Spleen (tissue), 11 donors: ENCODE measurements at regions not wholly inside any gene's neighbourhood (a gene's known extent, or its start where the extent isn't known, plus 50 kb on each side); places are given as distances from the start of the nearest gene placed in this dataset.

ENCODE experiments used
- DNase-seq: peaks from one replicate; pipeline ENCODE4 v3.0.0-alpha.2; 2020
- H3K27ac ChIP-seq, 8 donors: fragments of 200-600 bp; sonication (generic) in 7 of 8; 1 replicate in 4 of 8; 2 replicates in 4 of 8; pipeline versions ENCODE4 v1.5.0 to v1.8.0; 2016 to 2021; ENCODE audit warnings: inconsistent platforms in 4 of 8, mild to moderate bottlenecking in 4 of 8, moderate library complexity in 1 of 8
- H3K27me3 ChIP-seq, 7 donors: fragments of 200-600 bp; sonication (generic) in 6 of 7; replicated peaks in 1 of 7; 1 replicate in 4 of 7; 2 replicates in 3 of 7; pipeline versions ENCODE4 v1.5.0 to v1.8.0; 2016 to 2021; ENCODE audit warnings: inconsistent platforms in 3 of 7, mild to moderate bottlenecking in 1 of 7
- H3K36me3 ChIP-seq, 6 donors: fragments of 200-600 bp; sonication (generic) in 5 of 6; 1 replicate in 4 of 6; 2 replicates in 2 of 6; pipeline versions ENCODE4 v1.5.0 to v1.8.0; 2016 to 2021; ENCODE audit warnings: inconsistent platforms in 2 of 6
- H3K4me1 ChIP-seq, 6 donors: fragments of 200-600 bp; sonication (generic) in 5 of 6; 1 replicate in 3 of 6; 2 replicates in 3 of 6; pipeline versions ENCODE4 v1.5.0 to v1.8.0; 2016 to 2021; ENCODE audit warnings: inconsistent platforms in 3 of 6
- H3K4me3 ChIP-seq, 8 donors: fragments of 200-600 bp; sonication (generic) in 7 of 8; 1 replicate in 4 of 8; 2 replicates in 4 of 8; pipeline versions ENCODE4 v1.5.0 to v1.8.0; 2016 to 2021; ENCODE audit warnings: inconsistent platforms in 4 of 8, mild to moderate bottlenecking in 4 of 8, moderate library complexity in 2 of 8
- H3K9me3 ChIP-seq, 8 donors: fragments of 200-600 bp; sonication (generic) in 7 of 8; 1 replicate in 4 of 8; 2 replicates in 4 of 8; pipeline versions ENCODE4 v1.5.0 to v1.8.0; 2016 to 2021; ENCODE audit warnings: inconsistent platforms in 4 of 8
- CTCF ChIP-seq, 11 experiments: fragments of 200-600 bp in 7 of 11; fragments of 450-650 bp in 4 of 11; sonication (generic) in 4 of 11; IDR thresholded peaks in 8 of 11; conservative IDR thresholded peaks in 3 of 11; 1 replicate in 7 of 11; 2 replicates in 4 of 11; pipeline versions ENCODE4 v1.4.0 to v1.8.0; 2016 to 2021; ENCODE audit warnings: antibody characterized with exemption in 11 of 11, inconsistent platforms in 4 of 11, mild to moderate bottlenecking in 1 of 11
- POLR2A ChIP-seq, 3 donors: fragments of 450-650 bp; IDR thresholded peaks; one replicate each; pipeline ENCODE4 v1.5.1; 2017; ENCODE audit warnings: antibody characterized with exemption in 3 of 3, mild to moderate bottlenecking in 1 of 3
- POLR2AphosphoS5 ChIP-seq, 3 donors: sonication (generic); formaldehyde crosslinking; IDR thresholded peaks; one replicate each; pipeline ENCODE4 v1.5.1; 2017; ENCODE audit warnings: antibody characterized with exemption in 3 of 3
- WGBS, 5 donors: extraction: QIAGEN DNeasy Blood & Tissue Kit in 3 of 5; methylation state at CpG; one replicate each; pipeline versions ENCODE4 v1.1.5 to v1.1.7; 2013 to 2018; 5-methylcytosine and 5-hydroxymethylcytosine counted together
- intact Hi-C: fragments of 100-400 bp; cut with DNase I; formaldehyde crosslinking; loops from one replicate; pipeline ENCODE4 v1.15.0; 2023; ENCODE audit warnings: low total_unique reads
- donor health status: healthy with polysubstance abuse.
- donor health status: DM: no; HTN: no; CAD: no; lungs with moderate emphysema.
- donor health status: DM: no; HTN: no; CAD: no.
- donor health status: Bipolar disorder and iron deficiency.
- donor health status: healthy.
- donor health status: DM: no; HTN: no; CAD: no.
- donor health status: DM: yes; HTN: yes; CAD: no.

GRCh38 chr20:63068711-63069367, 62.1 kb upstream of the BHLHE23 start:
- Histone ChIP-seq H3K27me3 (peaks cover 0 to 100% (median 43%) of the 10 kb centered on the region in 7 donors), H3K27ac (no peak overlapping the region), H3K4me3 (no peak overlapping the region), H3K4me1 (peaks cover 0 to 11% (median 0%) of the 10 kb centered on the region in 6 donors), H3K9me3 (no peaks in the 10 kb centered on the region), H3K36me3 (no peaks in the 10 kb centered on the region)
- intact Hi-C loops, result no loop called here
- WGBS, 5 donors, result 65 to 73% (median 68%) methylated on average over 6 to 10 of the region's 10 CpGs
- TF ChIP-seq CTCF (IDR thresholded peaks at IDR 0.05 in 8 of 11, conservative IDR thresholded peaks at IDR 0.05 in 3 of 11) (no peak), POLR2AphosphoS5 (IDR thresholded peaks at IDR 0.05) (no peak), POLR2A (IDR thresholded peaks at IDR 0.05) (no peak)
- DNase-seq, result peak; percentile 55

DNA sequence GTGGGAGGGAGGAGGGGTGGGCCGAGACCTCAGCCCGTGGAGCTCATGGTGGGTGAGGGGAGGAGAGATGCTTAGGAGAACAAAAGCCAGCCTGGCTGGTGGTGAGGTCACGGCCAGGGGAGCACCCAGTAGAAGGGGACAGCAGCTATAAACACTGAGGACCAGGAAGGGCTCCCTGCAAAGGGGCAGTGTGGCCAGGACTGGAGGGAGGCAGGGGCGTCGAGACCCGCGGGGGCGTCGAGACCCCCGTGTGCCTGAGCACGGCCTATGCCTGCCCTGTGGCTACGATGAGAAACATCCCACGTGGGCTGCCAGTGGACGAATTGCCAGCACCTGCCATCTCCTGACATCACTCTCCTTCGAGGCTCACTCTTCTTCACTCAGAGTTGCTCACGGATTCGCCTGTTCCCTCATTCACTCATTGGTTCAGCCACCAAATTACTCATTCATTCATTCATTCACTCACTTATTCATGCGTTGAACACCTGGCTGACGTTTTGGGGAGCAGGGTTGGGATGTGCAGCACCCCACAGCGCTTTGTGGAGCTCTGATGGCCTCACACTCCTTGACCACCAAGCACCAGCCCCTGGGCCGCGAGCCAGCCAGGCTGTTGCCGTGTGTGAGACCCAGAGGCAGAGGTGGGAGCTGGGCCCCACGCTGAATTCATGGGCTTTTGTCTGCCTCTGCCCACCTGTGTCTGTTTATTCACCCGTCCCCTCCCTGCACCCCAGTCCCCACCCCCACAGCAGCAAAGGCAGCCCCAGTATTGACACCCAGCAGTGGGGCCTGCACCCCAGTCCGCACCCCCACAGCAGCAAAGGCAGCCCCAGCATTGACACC, 61.2 kb upstream of the BHLHE23 start:
- DNase-seq, result peak; percentile 45

GRCh38 chr20:63067266-63067635, 60.5 kb upstream of the BHLHE23 start:
- no peaks in the 10 kb centered on the region for H3K9me3 ChIP-seq
- no peak overlapping the region for H3K27ac ChIP-seq
- TF ChIP-seq POLR2A (IDR thresholded peaks at IDR 0.05) (no peak), POLR2AphosphoS5 (IDR thresholded peaks at IDR 0.05) (no peak), CTCF (IDR thresholded peaks at IDR 0.05 in 8 of 11, conservative IDR thresholded peaks at IDR 0.05 in 3 of 11) (no peak)
- peak; percentile 67 for DNase-seq
- H3K4me1 ChIP-seq, result peaks cover 0 to 8% (median 0%) of the 10 kb centered on the region in 6 donors
- no peak overlapping the region for H3K4me3 ChIP-seq
- H3K36me3 ChIP-seq, result no peaks in the 10 kb centered on the region
- intact Hi-C loops, result no loop called here
- peaks cover 0 to 92% (median 31%) of the 10 kb centered on the region in 7 donors for H3K27me3 ChIP-seq
- 70 to 77% (median 72%) methylated on average over 12 of the region's 12 CpGs for WGBS, 5 donors

More for the DNA sequence above, 61.2 kb upstream of the BHLHE23 start:
- H3K4me1 ChIP-seq, result peaks cover 0 to 11% (median 0%) of the 10 kb centered on the region in 6 donors
- WGBS, 5 donors, result 73 to 82% (median 75%) methylated on average over 25 of the region's 26 CpGs
- TF ChIP-seq POLR2A (IDR thresholded peaks at IDR 0.05) (no peak), POLR2AphosphoS5 (IDR thresholded peaks at IDR 0.05) (no peak), CTCF (IDR thresholded peaks at IDR 0.05 in 8 of 11, conservative IDR thresholded peaks at IDR 0.05 in 3 of 11) (no peak)
- H3K9me3 ChIP-seq, result no peaks in the 10 kb centered on the region
- peaks cover 0 to 99% (median 38%) of the 10 kb centered on the region in 7 donors for H3K27me3 ChIP-seq
- no peaks in the 10 kb centered on the region for H3K36me3 ChIP-seq
- H3K4me3 ChIP-seq, result no peak overlapping the region
- no peak overlapping the region for H3K27ac ChIP-seq
- intact Hi-C loops, result no loop called here
